Stimulated activated CD8-positive, alpha-beta memory T cell treated with anti-CD3 and anti-CD28 coated beads, Interleukin-12 subunit alpha, Interleukin-12 subunit beta, amount 100 ng/mL, for 1 hour (primary cell): ENCODE measurements at regions not wholly inside any gene's neighbourhood (a gene's known extent, or its start where the extent isn't known, plus 50 kb on each side); places are given as distances from the start of the nearest gene placed in this dataset.

ENCODE experiments used
- DNase-seq: peaks from one replicate; pipeline ENCODE4 v3.0.0-alpha.2; 2020; ENCODE audit warnings: low read depth

- no peak for DNase-seq
Measured at GRCh38 chr18:60134806-60135205, 235.0 kb downstream of the PMAIP1 start.

- no peak for DNase-seq
Measured at GRCh38 chr18:60130284-60130683, 230.5 kb downstream of the PMAIP1 start.

- no peak for DNase-seq
Measured at GRCh38 chr18:60123031-60123430, 223.2 kb downstream of the PMAIP1 start.

- no peak for DNase-seq
Measured at GRCh38 chr18:60122339-60122738, 222.5 kb downstream of the PMAIP1 start.

- DNase-seq = no peak
Measured at GRCh38 chr18:60120231-60120750, 220.5 kb downstream of the PMAIP1 start.

- no peak for DNase-seq
Measured at GRCh38 chr18:60117321-60117720, 217.5 kb downstream of the PMAIP1 start.

- no peak for DNase-seq
Measured at GRCh38 chr18:60113396-60113795, 213.6 kb downstream of the PMAIP1 start.

- no peak for DNase-seq
Measured at GRCh38 chr18:60112369-60112768, 212.6 kb downstream of the PMAIP1 start.

- DNase-seq = no peak
Measured at GRCh38 chr18:60111525-60111924, 211.7 kb downstream of the PMAIP1 start.

- DNase-seq = no peak
Measured at GRCh38 chr18:60110836-60111235, 211.0 kb downstream of the PMAIP1 start.

- no peak for DNase-seq
Measured at GRCh38 chr18:60100778-60101177, 201.0 kb downstream of the PMAIP1 start.

- no peak for DNase-seq
Measured at GRCh38 chr18:60099709-60100108, 199.9 kb downstream of the PMAIP1 start.

- DNase-seq = no peak
Measured at GRCh38 chr18:60096428-60096827, 196.6 kb downstream of the PMAIP1 start.

GRCh38 chr18:60092073-60092472, 192.3 kb downstream of the PMAIP1 start:
- DNase-seq = no peak

- DNase-seq = no peak
Measured at GRCh38 chr18:60090170-60090569, 190.4 kb downstream of the PMAIP1 start.

- no peak for DNase-seq
Measured at GRCh38 chr18:60082790-60083189, 183.0 kb downstream of the PMAIP1 start.

- no peak for DNase-seq
Measured at GRCh38 chr18:60082282-60082681, 182.5 kb downstream of the PMAIP1 start.

GRCh38 chr18:60075477-60075876, 175.7 kb downstream of the PMAIP1 start:
- no peak for DNase-seq

GRCh38 chr18:60070631-60071030, 170.8 kb downstream of the PMAIP1 start:
- DNase-seq = no peak

GRCh38 chr18:60069145-60069544, 169.3 kb downstream of the PMAIP1 start:
- no peak for DNase-seq

- no peak for DNase-seq
Measured at GRCh38 chr18:60067426-60068210, 167.8 kb downstream of the PMAIP1 start.

- DNase-seq = no peak
Measured at GRCh38 chr18:60066219-60066975, 166.6 kb downstream of the PMAIP1 start.

- no peak for DNase-seq
Measured at GRCh38 chr18:60064271-60064670, 164.5 kb downstream of the PMAIP1 start.
